NOMO-1 treated with DMSO at 0.1 percent for 48 hours (cell line): ENCODE measurements at regions not wholly inside any gene's neighbourhood (a gene's known extent, or its start where the extent isn't known, plus 50 kb on each side); places are given as distances from the start of the nearest gene placed in this dataset.

ENCODE experiments used
- DNase-seq: peaks from one replicate; lab custom pipeline; 2025; ENCODE audit not compliant: unreplicated experiment; lab: John Stamatoyannopoulos, UW

DNA sequence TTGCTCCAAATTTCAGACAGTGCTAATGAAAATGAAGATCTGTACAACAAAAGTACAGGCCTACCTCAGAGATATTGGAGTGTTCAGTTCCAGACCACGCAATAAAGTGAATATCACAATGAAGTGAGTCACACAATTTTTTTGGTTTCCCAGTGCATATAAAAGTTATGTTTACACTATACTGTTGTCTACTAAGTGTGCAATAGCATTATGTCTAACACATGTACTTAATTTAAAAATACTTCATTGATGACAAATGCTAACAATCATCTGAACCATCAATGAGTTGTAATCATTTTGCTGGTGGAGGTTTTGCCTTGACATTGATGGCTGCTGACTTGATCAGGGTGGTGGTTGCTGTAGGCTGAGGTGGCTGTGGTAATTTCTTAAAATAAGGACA lies 60.6 kb upstream of the E2F8 start:
- DNase-seq: no peak

DNA sequence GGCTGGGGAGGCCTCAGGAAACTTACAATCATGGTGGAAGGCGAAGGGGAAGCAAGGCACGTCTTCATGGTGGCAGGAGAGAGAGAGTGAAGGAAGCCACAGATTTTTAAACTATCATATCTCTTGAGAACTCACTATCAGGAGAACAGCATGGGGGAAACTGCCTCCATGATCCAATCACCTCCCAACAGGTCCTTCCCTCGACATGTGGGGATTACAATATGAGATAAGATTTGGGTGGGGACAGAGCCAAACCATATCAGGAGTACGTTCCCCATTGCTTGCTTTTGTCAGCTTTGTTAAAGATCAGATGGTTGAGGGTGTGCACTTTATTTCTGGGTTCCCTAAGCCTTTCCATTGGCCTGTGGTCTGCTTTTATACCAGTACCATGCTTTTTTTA lies 53.7 kb upstream of the E2F8 start:
- DNase-seq: no peak

DNA sequence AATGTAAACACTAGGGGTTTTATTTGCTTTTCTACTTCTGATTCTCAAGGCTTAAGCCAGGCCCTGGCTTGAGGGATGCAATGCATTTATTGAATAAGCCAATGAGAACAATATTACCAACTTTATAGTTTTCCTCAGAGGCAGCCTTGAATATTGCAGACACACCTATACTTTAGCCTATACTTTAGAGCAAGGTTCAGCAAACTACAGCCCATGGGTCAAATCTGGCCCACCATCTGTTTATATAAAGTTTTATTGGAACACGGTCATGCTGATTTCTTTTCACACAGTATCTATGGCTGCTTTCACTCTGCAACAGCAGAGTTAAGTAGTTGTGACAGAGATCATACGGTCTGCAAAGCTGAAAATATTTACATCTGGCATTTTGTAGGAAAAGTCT lies 50.3 kb upstream of the E2F8 start:
- DNase-seq: no peak
